ENCODE measurements at regions not wholly inside any gene's neighbourhood (a gene's known extent, or its start where the extent isn't known, plus 50 kb on each side); places are given as distances from the start of the nearest gene placed in this dataset.

- TF ChIP-seq REPIN1 (tag by site-specific recombination; IDR thresholded peaks at IDR 0.05; ENCODE audit: low read depth) (no peak), CTCF (tag by site-specific recombination; IDR thresholded peaks at IDR 0.05) (no peak), ZNF558 (tag by site-specific recombination; IDR thresholded peaks at IDR 0.05) (no peak), ZNF138 (tag by site-specific recombination; IDR thresholded peaks at IDR 0.05; ENCODE audit: borderline replicate concordance) (no peak), ZNF174 (tag by site-specific recombination; IDR thresholded peaks at IDR 0.05) (no peak), KLF1 (tag by site-specific recombination; IDR thresholded peaks at IDR 0.05) (no peak), SCRT1 (tag by site-specific recombination; IDR thresholded peaks at IDR 0.05; ENCODE audit: borderline replicate concordance) (no peak), SETDB1 (IDR thresholded peaks at IDR 0.05; ENCODE audit: insufficient read length, low read length) (no peak), ZFP3 (tag by site-specific recombination; IDR thresholded peaks at IDR 0.05; ENCODE audit: low read depth) (no peak)
- TF ChIP-seq, protein P1, sequence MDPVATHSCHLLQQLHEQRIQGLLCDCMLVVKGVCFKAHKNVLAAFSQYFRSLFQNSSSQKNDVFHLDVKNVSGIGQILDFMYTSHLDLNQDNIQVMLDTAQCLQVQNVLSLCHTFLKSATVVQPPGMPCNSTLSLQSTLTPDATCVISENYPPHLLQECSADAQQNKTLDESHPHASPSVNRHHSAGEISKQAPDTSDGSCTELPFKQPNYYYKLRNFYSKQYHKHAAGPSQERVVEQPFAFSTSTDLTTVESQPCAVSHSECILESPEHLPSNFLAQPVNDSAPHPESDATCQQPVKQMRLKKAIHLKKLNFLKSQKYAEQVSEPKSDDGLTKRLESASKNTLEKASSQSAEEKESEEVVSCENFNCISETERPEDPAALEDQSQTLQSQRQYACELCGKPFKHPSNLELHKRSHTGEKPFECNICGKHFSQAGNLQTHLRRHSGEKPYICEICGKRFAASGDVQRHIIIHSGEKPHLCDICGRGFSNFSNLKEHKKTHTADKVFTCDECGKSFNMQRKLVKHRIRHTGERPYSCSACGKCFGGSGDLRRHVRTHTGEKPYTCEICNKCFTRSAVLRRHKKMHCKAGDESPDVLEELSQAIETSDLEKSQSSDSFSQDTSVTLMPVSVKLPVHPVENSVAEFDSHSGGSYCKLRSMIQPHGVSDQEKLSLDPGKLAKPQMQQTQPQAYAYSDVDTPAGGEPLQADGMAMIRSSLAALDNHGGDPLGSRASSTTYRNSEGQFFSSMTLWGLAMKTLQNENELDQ (tag by site-specific recombination; IDR thresholded peaks at IDR 0.05; ENCODE audit: low read depth), result no peak
Measured at GRCh38 chr18:7512348-7512747, 54.8 kb upstream of the PTPRM start.

Data from HEK293 (cell line).